Lung (tissue), 11 donors: ENCODE measurements at regions not wholly inside any gene's neighbourhood (a gene's known extent, or its start where the extent isn't known, plus 50 kb on each side); places are given as distances from the start of the nearest gene placed in this dataset.

Experiments used
- ATAC-seq: fragments of 200-7000 bp; cut with Tn5 transposase; one replicate; pipeline ENCODE4 v1.9.1; 2020; ENCODE audit warnings: moderate number of reproducible peaks; ENCODE audit not compliant: insufficient read depth, low FRiP score
- DNase-seq, 3 donors: peaks; one replicate each; pipeline ENCODE4 v3.0.0-alpha.2; 2013 to 2017
- H3K27ac ChIP-seq, 2 donors: one replicate each; pipeline ENCODE4 v1.5.1; 2013; ENCODE audit warnings: mild to moderate bottlenecking in 2 of 2, moderate library complexity in 2 of 2, control low read depth in 1 of 2, inconsistent platforms in 1 of 2, low read depth in 1 of 2, low read length in 1 of 2
- H3K27me3 ChIP-seq, 3 donors: one replicate each; pipeline ENCODE4 v1.5.1; 2013; ENCODE audit warnings: low read length in 2 of 3; ENCODE audit not compliant: control insufficient read depth in 3 of 3, insufficient read depth in 3 of 3
- H3K36me3 ChIP-seq, 4 donors: one replicate each; pipeline ENCODE4 v1.5.1; 2013; ENCODE audit warnings: low read length in 4 of 4, mild to moderate bottlenecking in 1 of 4, moderate library complexity in 1 of 4; ENCODE audit not compliant: control insufficient read depth in 4 of 4, insufficient read depth in 4 of 4
- H3K4me1 ChIP-seq, 5 donors: one replicate each; pipeline ENCODE4 v1.5.1; 2013; ENCODE audit warnings: low read length in 5 of 5, mild to moderate bottlenecking in 2 of 5, moderate library complexity in 1 of 5; ENCODE audit not compliant: control insufficient read depth in 5 of 5, insufficient read depth in 5 of 5
- H3K4me3 ChIP-seq: one replicate; pipeline ENCODE4 v1.5.1; 2013; ENCODE audit warnings: mild to moderate bottlenecking, control low read depth, moderate library complexity
- H3K9ac ChIP-seq, 2 donors: one replicate each; pipeline ENCODE4 v1.5.1; 2013; ENCODE audit warnings: low read length in 2 of 2, control low read depth in 1 of 2; ENCODE audit not compliant: insufficient read depth in 1 of 2
- H3K9me3 ChIP-seq, 4 donors: one replicate each; pipeline ENCODE4 v1.5.1; 2013; ENCODE audit warnings: low read length in 3 of 4, mild to moderate bottlenecking in 1 of 4, moderate library complexity in 1 of 4; ENCODE audit not compliant: control insufficient read depth in 4 of 4, insufficient read depth in 3 of 4
- WGBS, 2 donors: extraction: QIAGEN DNeasy Blood & Tissue Kit; methylation state at CpG; one replicate each; pipeline ENCODE4 v1.1.7; 2013; 5-methylcytosine and 5-hydroxymethylcytosine counted together
- TF ChIP-seq, protein P1 (sequence below): IDR thresholded peaks from 2 replicates; pipeline ENCODE4 v1.5.1; 2012; ENCODE audit warnings: mild to moderate bottlenecking; ENCODE audit errors: control extremely low read depth, extremely low read depth
- donor health status: control.
- donor health status: control.
- donor health status: Bipolar disorder and iron deficiency.
- donor health status: healthy.
- donor health status: DM: yes; HTN: yes; CAD: no.

GRCh38 chr4:122555216-122555615 lies 65.7 kb downstream of the IL21 start:
- Histone ChIP-seq H3K4me1 (no peaks in the 10 kb centered on the region), H3K9me3 (peaks cover 0 to 2% (median 0%) of the 10 kb centered on the region in 4 donors), H3K36me3 (no peaks in the 10 kb centered on the region), H3K27ac (no peak overlapping the region), H3K27me3 (no peaks in the 10 kb centered on the region), H3K4me3 (no peak overlapping the region), H3K9ac (no peak overlapping the region)
- TF ChIP-seq, protein P1, sequence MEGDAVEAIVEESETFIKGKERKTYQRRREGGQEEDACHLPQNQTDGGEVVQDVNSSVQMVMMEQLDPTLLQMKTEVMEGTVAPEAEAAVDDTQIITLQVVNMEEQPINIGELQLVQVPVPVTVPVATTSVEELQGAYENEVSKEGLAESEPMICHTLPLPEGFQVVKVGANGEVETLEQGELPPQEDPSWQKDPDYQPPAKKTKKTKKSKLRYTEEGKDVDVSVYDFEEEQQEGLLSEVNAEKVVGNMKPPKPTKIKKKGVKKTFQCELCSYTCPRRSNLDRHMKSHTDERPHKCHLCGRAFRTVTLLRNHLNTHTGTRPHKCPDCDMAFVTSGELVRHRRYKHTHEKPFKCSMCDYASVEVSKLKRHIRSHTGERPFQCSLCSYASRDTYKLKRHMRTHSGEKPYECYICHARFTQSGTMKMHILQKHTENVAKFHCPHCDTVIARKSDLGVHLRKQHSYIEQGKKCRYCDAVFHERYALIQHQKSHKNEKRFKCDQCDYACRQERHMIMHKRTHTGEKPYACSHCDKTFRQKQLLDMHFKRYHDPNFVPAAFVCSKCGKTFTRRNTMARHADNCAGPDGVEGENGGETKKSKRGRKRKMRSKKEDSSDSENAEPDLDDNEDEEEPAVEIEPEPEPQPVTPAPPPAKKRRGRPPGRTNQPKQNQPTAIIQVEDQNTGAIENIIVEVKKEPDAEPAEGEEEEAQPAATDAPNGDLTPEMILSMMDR, result no peak
- ATAC-seq (no peak), DNase-seq (no peak)
- 10 to 29% methylated on average over 2 of the region's 2 CpGs for WGBS, 2 donors

GRCh38 chr4:122553432-122553831 lies 67.4 kb downstream of the IL21 start:
- H3K27ac ChIP-seq, result no peak overlapping the region
- 97 to 98% methylated on average over 1 of the region's 1 CpG for WGBS, 2 donors
- no peaks in the 10 kb centered on the region for H3K27me3 ChIP-seq
- peaks cover 0 to 2% (median 0%) of the 10 kb centered on the region in 4 donors for H3K9me3 ChIP-seq
- no peak overlapping the region for H3K4me3 ChIP-seq
- DNase-seq (no peak), ATAC-seq (no peak)
- no peak overlapping the region for H3K9ac ChIP-seq
- TF ChIP-seq, protein P1, result no peak
- no peaks in the 10 kb centered on the region for H3K36me3 ChIP-seq
- H3K4me1 ChIP-seq, result no peaks in the 10 kb centered on the region

GRCh38 chr4:122552898-122553297 lies 68.0 kb downstream of the IL21 start:
- Histone ChIP-seq H3K36me3 (no peaks in the 10 kb centered on the region), H3K4me1 (no peaks in the 10 kb centered on the region), H3K27ac (no peak overlapping the region), H3K27me3 (no peaks in the 10 kb centered on the region), H3K9me3 (peaks cover 0 to 2% (median 0%) of the 10 kb centered on the region in 4 donors), H3K4me3 (no peak overlapping the region), H3K9ac (no peak overlapping the region)
- DNase-seq, result no peak
- no peak for ATAC-seq
- TF ChIP-seq, protein P1, result no peak
- 90 to 95% methylated on average over 2 of the region's 2 CpGs for WGBS, 2 donors

GRCh38 chr4:122548886-122549630 lies 71.8 kb downstream of the IL21 start:
- no peak for ATAC-seq
- Histone ChIP-seq H3K4me3 (no peak overlapping the region), H3K36me3 (no peaks in the 10 kb centered on the region), H3K4me1 (no peaks in the 10 kb centered on the region), H3K27me3 (no peaks in the 10 kb centered on the region), H3K27ac (no peak overlapping the region), H3K9me3 (no peaks in the 10 kb centered on the region), H3K9ac (no peak overlapping the region)
- TF ChIP-seq, protein P1, result no peak
- DNase-seq, result no peak
- WGBS, 2 donors, result 72 to 81% methylated on average over 5 of the region's 5 CpGs
